ENCODE measurements at regions not wholly inside any gene's neighbourhood (a gene's known extent, or its start where the extent isn't known, plus 50 kb on each side); places are given as distances from the start of the nearest gene placed in this dataset.

DNA sequence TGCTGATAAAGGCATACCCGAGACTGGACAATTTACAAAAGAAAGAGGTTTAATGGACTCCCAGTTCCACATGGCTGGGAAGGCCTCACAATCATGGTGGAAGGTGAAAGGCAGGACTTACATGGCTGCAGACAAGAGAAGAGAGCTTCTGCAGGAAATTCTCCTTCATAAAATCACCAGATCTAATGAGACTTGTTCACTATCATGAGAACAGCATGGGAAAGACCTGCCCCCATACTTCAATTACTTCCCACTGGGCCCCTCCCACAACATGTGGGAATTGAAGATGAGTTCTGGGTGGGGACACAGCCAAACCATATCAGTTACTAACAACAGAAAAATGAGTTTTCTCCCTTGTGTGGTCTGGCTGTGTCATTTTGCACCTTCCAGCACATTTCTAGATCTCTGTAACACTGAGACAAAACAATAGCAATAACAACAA, 741.4 kb downstream of the KCNT2 start:
- no TSS peak for BruUV-seq (replicated peaks)
- no peaks in the 10 kb centered on the region for H3K9me2 ChIP-seq (ENCODE audit: insufficient read depth)
- RAD21 ChIA-PET (ENCODE audit: low non-redundant PET in 1 of 2, low total read pairs in 2 of 2, uncharacterized antibody in 2 of 2, unreplicated experiment in 2 of 2) = no interaction called here
- H3K27me3 ChIP-seq (ENCODE audit: insufficient read depth, low read length) = no peaks in the 10 kb centered on the region
- H3K9me3 ChIP-seq (ENCODE audit: control insufficient read depth in 1 of 2, insufficient read depth in 1 of 2, low read depth in 1 of 2, low read length in 2 of 2) = no peaks in the 10 kb centered on the region
- intact Hi-C loops (cut with micrococcal nuclease) = no loop called here
- no peak overlapping the region for H2AFZ ChIP-seq (ENCODE audit: low read depth, low read length, poor library complexity, severe bottlenecking)
- H3K4me1 ChIP-seq (ENCODE audit: control insufficient read depth in 1 of 2, insufficient read depth in 2 of 2, low read length in 2 of 2) = no peaks in the 10 kb centered on the region
- TF ChIP-seq, protein P1, sequence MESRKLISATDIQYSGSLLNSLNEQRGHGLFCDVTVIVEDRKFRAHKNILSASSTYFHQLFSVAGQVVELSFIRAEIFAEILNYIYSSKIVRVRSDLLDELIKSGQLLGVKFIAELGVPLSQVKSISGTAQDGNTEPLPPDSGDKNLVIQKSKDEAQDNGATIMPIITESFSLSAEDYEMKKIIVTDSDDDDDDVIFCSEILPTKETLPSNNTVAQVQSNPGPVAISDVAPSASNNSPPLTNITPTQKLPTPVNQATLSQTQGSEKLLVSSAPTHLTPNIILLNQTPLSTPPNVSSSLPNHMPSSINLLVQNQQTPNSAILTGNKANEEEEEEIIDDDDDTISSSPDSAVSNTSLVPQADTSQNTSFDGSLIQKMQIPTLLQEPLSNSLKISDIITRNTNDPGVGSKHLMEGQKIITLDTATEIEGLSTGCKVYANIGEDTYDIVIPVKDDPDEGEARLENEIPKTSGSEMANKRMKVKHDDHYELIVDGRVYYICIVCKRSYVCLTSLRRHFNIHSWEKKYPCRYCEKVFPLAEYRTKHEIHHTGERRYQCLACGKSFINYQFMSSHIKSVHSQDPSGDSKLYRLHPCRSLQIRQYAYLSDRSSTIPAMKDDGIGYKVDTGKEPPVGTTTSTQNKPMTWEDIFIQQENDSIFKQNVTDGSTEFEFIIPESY (IDR thresholded peaks at IDR 0.05; ENCODE audit: extremely low read depth, insufficient replicate concordance, low read length) = no peak
- no peak for TF ChIP-seq JUND (IDR thresholded peaks at IDR 0.05)
- no peak for TF ChIP-seq ELF1 (IDR thresholded peaks at IDR 0.05; ENCODE audit: borderline replicate concordance, low read depth)
- TF ChIP-seq EGR1 (IDR thresholded peaks at IDR 0.05; ENCODE audit: low read depth) = no peak
- TF ChIP-seq RAD21 (IDR thresholded peaks at IDR 0.05; ENCODE audit: low read depth) = no peak
- no peak for TF ChIP-seq SIN3A (IDR thresholded peaks at IDR 0.05; ENCODE audit: low read depth)
- TF ChIP-seq, protein P2, sequence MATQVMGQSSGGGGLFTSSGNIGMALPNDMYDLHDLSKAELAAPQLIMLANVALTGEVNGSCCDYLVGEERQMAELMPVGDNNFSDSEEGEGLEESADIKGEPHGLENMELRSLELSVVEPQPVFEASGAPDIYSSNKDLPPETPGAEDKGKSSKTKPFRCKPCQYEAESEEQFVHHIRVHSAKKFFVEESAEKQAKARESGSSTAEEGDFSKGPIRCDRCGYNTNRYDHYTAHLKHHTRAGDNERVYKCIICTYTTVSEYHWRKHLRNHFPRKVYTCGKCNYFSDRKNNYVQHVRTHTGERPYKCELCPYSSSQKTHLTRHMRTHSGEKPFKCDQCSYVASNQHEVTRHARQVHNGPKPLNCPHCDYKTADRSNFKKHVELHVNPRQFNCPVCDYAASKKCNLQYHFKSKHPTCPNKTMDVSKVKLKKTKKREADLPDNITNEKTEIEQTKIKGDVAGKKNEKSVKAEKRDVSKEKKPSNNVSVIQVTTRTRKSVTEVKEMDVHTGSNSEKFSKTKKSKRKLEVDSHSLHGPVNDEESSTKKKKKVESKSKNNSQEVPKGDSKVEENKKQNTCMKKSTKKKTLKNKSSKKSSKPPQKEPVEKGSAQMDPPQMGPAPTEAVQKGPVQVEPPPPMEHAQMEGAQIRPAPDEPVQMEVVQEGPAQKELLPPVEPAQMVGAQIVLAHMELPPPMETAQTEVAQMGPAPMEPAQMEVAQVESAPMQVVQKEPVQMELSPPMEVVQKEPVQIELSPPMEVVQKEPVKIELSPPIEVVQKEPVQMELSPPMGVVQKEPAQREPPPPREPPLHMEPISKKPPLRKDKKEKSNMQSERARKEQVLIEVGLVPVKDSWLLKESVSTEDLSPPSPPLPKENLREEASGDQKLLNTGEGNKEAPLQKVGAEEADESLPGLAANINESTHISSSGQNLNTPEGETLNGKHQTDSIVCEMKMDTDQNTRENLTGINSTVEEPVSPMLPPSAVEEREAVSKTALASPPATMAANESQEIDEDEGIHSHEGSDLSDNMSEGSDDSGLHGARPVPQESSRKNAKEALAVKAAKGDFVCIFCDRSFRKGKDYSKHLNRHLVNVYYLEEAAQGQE (IDR thresholded peaks at IDR 0.05; ENCODE audit: low read depth) = no peak
- no peak for TF ChIP-seq TCF7L2 (IDR thresholded peaks at IDR 0.05; ENCODE audit: borderline replicate concordance, extremely low read depth, insufficient read depth, insufficient read length)
- TF ChIP-seq CBX3 (IDR thresholded peaks at IDR 0.05; ENCODE audit: low read depth) = no peak
- TF ChIP-seq SP1 (IDR thresholded peaks at IDR 0.05; ENCODE audit: low read depth) = no peak
- TF ChIP-seq, protein P3, sequence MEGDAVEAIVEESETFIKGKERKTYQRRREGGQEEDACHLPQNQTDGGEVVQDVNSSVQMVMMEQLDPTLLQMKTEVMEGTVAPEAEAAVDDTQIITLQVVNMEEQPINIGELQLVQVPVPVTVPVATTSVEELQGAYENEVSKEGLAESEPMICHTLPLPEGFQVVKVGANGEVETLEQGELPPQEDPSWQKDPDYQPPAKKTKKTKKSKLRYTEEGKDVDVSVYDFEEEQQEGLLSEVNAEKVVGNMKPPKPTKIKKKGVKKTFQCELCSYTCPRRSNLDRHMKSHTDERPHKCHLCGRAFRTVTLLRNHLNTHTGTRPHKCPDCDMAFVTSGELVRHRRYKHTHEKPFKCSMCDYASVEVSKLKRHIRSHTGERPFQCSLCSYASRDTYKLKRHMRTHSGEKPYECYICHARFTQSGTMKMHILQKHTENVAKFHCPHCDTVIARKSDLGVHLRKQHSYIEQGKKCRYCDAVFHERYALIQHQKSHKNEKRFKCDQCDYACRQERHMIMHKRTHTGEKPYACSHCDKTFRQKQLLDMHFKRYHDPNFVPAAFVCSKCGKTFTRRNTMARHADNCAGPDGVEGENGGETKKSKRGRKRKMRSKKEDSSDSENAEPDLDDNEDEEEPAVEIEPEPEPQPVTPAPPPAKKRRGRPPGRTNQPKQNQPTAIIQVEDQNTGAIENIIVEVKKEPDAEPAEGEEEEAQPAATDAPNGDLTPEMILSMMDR (IDR thresholded peaks at IDR 0.05 in 2 of 3, conservative IDR thresholded peaks at IDR 0.05 in 1 of 3; ENCODE audit: borderline replicate concordance in 1 of 3, insufficient read depth in 1 of 3, low read depth in 2 of 3, low read length in 2 of 3) = no peak
- TF ChIP-seq FOSL1 (IDR thresholded peaks at IDR 0.05; ENCODE audit: low read depth) = no peak
- no peak for TF ChIP-seq CEBPB (IDR thresholded peaks at IDR 0.05; ENCODE audit: low read depth)
- no peak overlapping the region for H3K4me3 ChIP-seq (replicated peaks in 1 of 2; ENCODE audit: low read depth in 1 of 2, low read length in 2 of 2)
- H3K79me2 ChIP-seq (ENCODE audit: insufficient read depth, low read length) = no peaks in the 10 kb centered on the region
- ATAC-seq = no peak
- POLR2A ChIA-PET = no interaction called here
- H4K20me1 ChIP-seq (ENCODE audit: insufficient read depth) = no peaks in the 10 kb centered on the region
- no peak overlapping the region for H3K9ac ChIP-seq (ENCODE audit: low read length)
- H3K27ac ChIP-seq (ENCODE audit: low read depth, low read length) = no peak overlapping the region
- H3K4me2 ChIP-seq (ENCODE audit: low read length) = no peak overlapping the region
- H3K36me3 ChIP-seq (ENCODE audit: control insufficient read depth in 1 of 2, insufficient read depth in 2 of 2, low read length in 2 of 2) = no peaks in the 10 kb centered on the region
- no peak for DNase-seq (ENCODE audit: low read depth, low spot score)
- CTCF ChIA-PET = no interaction called here

All from HCT116 (cell line).